Upper lobe of right lung (tissue), 1 donor: ENCODE measurements at regions not wholly inside any gene's neighbourhood (a gene's known extent, or its start where the extent isn't known, plus 50 kb on each side); places are given as distances from the start of the nearest gene placed in this dataset.

Experiments used
- ATAC-seq: fragments of 200-7000 bp; cut with Tn5 transposase; one replicate; pipeline ENCODE4 v1.9.1; 2020; ENCODE audit warnings: mild to moderate bottlenecking, moderate library complexity
- DNase-seq: peaks from one replicate; pipeline ENCODE4 v3.0.0-alpha.2; 2020
- H3K27ac ChIP-seq: fragments of 200-600 bp; one replicate; pipeline ENCODE4 v1.8.0; 2022
- H3K27me3 ChIP-seq: fragments of 200-600 bp; one replicate; pipeline ENCODE4 v1.8.0; 2022; ENCODE audit warnings: mild to moderate bottlenecking
- H3K36me3 ChIP-seq: fragments of 200-600 bp; one replicate; pipeline ENCODE4 v1.8.0; 2022
- H3K4me1 ChIP-seq: fragments of 200-600 bp; one replicate; pipeline ENCODE4 v1.8.0; 2022
- H3K4me3 ChIP-seq: fragments of 200-600 bp; one replicate; pipeline ENCODE4 v1.8.0; 2022; ENCODE audit warnings: mild to moderate bottlenecking
- H3K9me3 ChIP-seq: fragments of 200-600 bp; one replicate; pipeline ENCODE4 v1.8.0; 2022
- intact Hi-C: fragments of 100-400 bp; cut with DNase I; formaldehyde crosslinking; loops from one replicate; pipeline ENCODE4 v1.11.0; 2022
- TF ChIP-seq, protein P1 (sequence below): fragments of 200-600 bp; IDR thresholded peaks from one replicate; pipeline ENCODE4 v1.8.0; 2022; ENCODE audit warnings: antibody characterized with exemption
- donor health status: DM: no; HTN: yes; CAD: no; lungs with severe emphysema.

DNA sequence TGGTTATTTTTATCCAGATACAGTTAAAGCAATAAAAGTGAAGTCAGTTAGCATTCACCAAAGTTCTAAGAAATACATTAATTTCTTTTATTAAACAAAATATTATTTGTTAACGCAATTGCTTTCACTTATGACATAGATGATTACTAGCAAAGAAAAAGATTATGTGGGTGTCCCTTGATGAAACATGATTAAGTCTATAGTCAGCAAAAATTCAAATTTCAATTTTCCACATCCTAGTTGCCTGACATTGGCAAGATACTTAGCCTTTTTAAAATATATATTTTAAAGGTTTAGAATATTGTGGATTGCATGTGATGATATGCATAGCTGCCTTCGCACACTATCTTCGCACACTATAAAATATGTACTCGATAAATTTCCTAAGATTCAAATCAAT lies 1780.5 kb upstream of the MIR17HG start:
- H3K27me3 ChIP-seq: no peaks in the 10 kb centered on the region

DNA sequence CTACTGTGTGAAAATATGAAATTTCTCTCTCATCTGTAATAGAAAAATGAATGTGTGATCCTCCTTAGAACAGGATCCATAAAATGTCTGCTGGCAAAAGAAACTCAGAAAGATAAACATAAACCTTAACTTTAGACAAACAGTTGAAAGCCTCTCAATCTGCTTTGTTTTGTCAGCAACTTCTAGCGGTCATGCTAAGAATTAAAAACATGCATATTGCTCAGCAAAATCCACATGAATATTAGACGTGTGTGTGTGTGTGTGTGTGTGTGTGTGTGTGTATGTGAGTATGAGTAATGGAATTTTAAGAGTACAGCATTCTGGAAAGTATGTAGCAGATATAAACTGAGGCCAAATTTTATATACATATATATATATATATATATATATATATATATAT lies 1779.2 kb upstream of the MIR17HG start:
- Histone ChIP-seq H3K4me1 (no peaks in the 10 kb centered on the region), H3K27me3 (no peaks in the 10 kb centered on the region), H3K9me3 (no peaks in the 10 kb centered on the region), H3K36me3 (no peaks in the 10 kb centered on the region), H3K4me3 (no peak overlapping the region), H3K27ac (no peak overlapping the region)
- DNase-seq (no peak), ATAC-seq (no peak)
- TF ChIP-seq, protein P1, sequence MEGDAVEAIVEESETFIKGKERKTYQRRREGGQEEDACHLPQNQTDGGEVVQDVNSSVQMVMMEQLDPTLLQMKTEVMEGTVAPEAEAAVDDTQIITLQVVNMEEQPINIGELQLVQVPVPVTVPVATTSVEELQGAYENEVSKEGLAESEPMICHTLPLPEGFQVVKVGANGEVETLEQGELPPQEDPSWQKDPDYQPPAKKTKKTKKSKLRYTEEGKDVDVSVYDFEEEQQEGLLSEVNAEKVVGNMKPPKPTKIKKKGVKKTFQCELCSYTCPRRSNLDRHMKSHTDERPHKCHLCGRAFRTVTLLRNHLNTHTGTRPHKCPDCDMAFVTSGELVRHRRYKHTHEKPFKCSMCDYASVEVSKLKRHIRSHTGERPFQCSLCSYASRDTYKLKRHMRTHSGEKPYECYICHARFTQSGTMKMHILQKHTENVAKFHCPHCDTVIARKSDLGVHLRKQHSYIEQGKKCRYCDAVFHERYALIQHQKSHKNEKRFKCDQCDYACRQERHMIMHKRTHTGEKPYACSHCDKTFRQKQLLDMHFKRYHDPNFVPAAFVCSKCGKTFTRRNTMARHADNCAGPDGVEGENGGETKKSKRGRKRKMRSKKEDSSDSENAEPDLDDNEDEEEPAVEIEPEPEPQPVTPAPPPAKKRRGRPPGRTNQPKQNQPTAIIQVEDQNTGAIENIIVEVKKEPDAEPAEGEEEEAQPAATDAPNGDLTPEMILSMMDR: no peak
- intact Hi-C loops: no loop called here

More for the DNA sequence above, 1780.5 kb upstream of the MIR17HG start:
- H3K4me3 ChIP-seq: no peak overlapping the region
- H3K36me3 ChIP-seq: no peaks in the 10 kb centered on the region
- H3K27ac ChIP-seq: no peak overlapping the region
- H3K9me3 ChIP-seq: no peaks in the 10 kb centered on the region
- no peak for ATAC-seq
- no peaks in the 10 kb centered on the region for H3K4me1 ChIP-seq
- intact Hi-C loops: no loop called here
- no peak for DNase-seq
- TF ChIP-seq, protein P1: no peak

DNA sequence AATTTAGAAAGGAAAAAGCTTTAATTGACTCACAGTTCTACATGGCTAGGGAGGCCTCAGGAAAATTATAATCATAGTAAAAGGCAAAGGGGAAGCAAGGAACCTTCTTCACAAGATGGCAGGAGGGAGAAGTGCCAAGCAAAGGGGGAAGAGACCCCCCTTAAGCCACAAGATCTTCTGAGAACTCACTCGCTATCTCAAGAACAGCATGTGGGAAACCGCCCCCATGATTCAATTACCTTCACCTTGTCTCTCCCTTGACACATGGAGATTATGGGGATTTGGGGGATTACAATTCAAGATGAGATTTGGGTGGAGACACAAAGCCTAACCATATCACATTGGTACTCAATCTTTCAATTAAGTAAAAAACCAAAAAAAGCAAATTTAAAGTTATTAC lies 1778.7 kb upstream of the MIR17HG start:
- ATAC-seq: no peak
- H3K9me3 ChIP-seq: no peaks in the 10 kb centered on the region
- no peak for DNase-seq
- H3K4me3 ChIP-seq: no peak overlapping the region
- no peaks in the 10 kb centered on the region for H3K27me3 ChIP-seq
- TF ChIP-seq, protein P1: no peak
- intact Hi-C loops: no loop called here
- no peaks in the 10 kb centered on the region for H3K4me1 ChIP-seq
- no peak overlapping the region for H3K27ac ChIP-seq
- no peaks in the 10 kb centered on the region for H3K36me3 ChIP-seq

DNA sequence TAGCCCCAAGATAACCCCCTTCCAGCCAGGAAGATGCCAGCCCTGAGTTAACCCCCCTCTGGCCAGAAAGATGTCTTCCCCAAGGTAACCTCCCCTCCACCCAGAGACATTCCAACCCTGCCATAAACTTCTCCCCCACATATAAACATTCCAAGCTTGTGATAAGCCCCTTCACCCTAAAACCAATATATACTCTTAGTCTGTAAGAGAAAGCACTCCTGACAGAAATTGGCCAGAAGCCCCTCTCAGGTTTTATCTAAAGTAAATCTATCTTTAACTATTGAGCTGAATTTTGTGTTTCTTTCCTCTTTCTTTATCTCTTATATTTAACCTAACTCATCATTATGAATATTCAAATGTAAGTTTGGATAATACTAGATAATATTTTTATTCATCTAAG lies 1775.8 kb upstream of the MIR17HG start:
- Histone ChIP-seq H3K4me1 (no peaks in the 10 kb centered on the region), H3K27me3 (no peaks in the 10 kb centered on the region), H3K36me3 (no peaks in the 10 kb centered on the region), H3K27ac (no peak overlapping the region), H3K9me3 (no peaks in the 10 kb centered on the region), H3K4me3 (no peak overlapping the region)
- DNase-seq: no peak
- TF ChIP-seq, protein P1: no peak
- no peak for ATAC-seq
- intact Hi-C loops: no loop called here

DNA sequence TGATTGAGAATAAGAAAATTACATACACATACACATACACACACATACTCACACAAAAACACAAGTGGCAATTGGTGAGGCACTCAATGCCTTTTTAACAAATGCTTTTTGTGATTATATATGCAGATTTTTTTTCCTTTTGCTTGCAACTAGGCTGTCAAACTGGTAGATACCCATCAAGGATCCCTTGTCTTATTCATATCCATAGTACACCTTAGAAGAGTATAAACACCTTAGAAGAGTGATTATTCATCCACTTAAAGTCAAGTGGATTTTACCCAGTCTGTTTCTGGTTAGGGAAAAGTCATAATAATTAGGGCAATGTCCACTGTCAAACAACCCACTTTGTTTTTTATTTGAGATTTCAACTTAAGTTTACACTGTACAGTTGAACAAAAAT lies 1773.4 kb upstream of the MIR17HG start:
- Histone ChIP-seq H3K4me1 (no peaks in the 10 kb centered on the region), H3K4me3 (no peak overlapping the region), H3K9me3 (no peaks in the 10 kb centered on the region), H3K27ac (no peak overlapping the region), H3K36me3 (no peaks in the 10 kb centered on the region), H3K27me3 (no peaks in the 10 kb centered on the region)
- TF ChIP-seq, protein P1: no peak
- intact Hi-C loops: no loop called here
- DNase-seq: no peak
- ATAC-seq: no peak

DNA sequence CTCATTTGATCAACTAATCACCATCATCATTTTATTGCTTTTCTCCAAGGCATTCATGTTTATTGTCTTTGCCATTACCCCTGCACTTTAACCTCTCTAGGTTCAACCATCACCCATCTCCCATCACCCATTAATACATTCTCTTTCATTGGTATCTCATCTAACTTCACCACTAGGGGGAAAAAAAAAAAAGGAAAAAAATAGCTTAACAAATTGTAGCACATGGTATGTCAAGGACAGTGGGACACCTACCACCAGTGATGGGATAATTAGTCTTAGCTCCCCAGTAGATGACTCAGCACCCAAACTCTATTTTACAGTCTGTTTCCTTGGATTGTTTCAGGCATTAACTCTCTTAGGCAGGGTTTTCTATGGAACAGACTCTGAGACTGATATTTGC lies 1770.2 kb upstream of the MIR17HG start:
- ATAC-seq (no peak), DNase-seq (no peak)
- TF ChIP-seq, protein P1: no peak
- intact Hi-C loops: no loop called here
- H3K36me3 ChIP-seq: no peaks in the 10 kb centered on the region
- H3K4me1 ChIP-seq: no peaks in the 10 kb centered on the region
- no peak overlapping the region for H3K4me3 ChIP-seq
- no peaks in the 10 kb centered on the region for H3K27me3 ChIP-seq
- no peaks in the 10 kb centered on the region for H3K9me3 ChIP-seq
- H3K27ac ChIP-seq: no peak overlapping the region
